ENCODE measurements at regions not wholly inside any gene's neighbourhood (a gene's known extent, or its start where the extent isn't known, plus 50 kb on each side); places are given as distances from the start of the nearest gene placed in this dataset.
A peak's percentile ranks its signal among the peaks of the same experiment; 100 is the strongest.

- peaks cover 35% of the 10 kb centered on the region for H3K4me1 ChIP-seq (ENCODE audit: low read length)
- H3K4me3 ChIP-seq (ENCODE audit: low read length) = peak overlapping the region; percentile 5; the same call in 1 of the 2 replicates
- no peaks in the 10 kb centered on the region for H3K79me2 ChIP-seq (ENCODE audit: low read length)
- peak overlapping the region; percentile 55 for H3K4me2 ChIP-seq (ENCODE audit: low read length)
- peaks cover 3% of the 10 kb centered on the region for H3K36me3 ChIP-seq (replicated peaks; ENCODE audit: low read depth, low read length)
- H3K27me3 ChIP-seq (ENCODE audit: low read depth, low read length) = no peaks in the 10 kb centered on the region
- H2AFZ ChIP-seq (ENCODE audit: low read depth, low read length) = peak overlapping the region; percentile 81
- no peaks in the 10 kb centered on the region for H3K9me3 ChIP-seq (ENCODE audit: insufficient read depth, low read length)
- H3K27ac ChIP-seq (ENCODE audit: low read length) = peak overlapping the region; percentile 65
- no peaks in the 10 kb centered on the region for H4K20me1 ChIP-seq (ENCODE audit: insufficient read depth, low read length)
- TF ChIP-seq EZH2phosphoT487 (IDR thresholded peaks at IDR 0.05; ENCODE audit: low read depth) (no peak), CTCF (IDR thresholded peaks at IDR 0.05; ENCODE audit: low read depth, low read length) (no peak; the same call in 1 of the 2 replicates)
- peak overlapping the region; percentile 53 for H3K9ac ChIP-seq (ENCODE audit: low read length)
These were observed 569.8 kb upstream of the MEX3C start for GRCh38 chr18:51767293-51767692.

GRCh38 chr18:51778115-51778514, 561.9 kb upstream of the DCC start:
- Histone ChIP-seq H3K79me2 (ENCODE audit: low read length) (no peaks in the 10 kb centered on the region), H3K36me3 (replicated peaks; ENCODE audit: low read depth, low read length) (no peaks in the 10 kb centered on the region), H4K20me1 (ENCODE audit: insufficient read depth, low read length) (no peaks in the 10 kb centered on the region), H3K4me2 (ENCODE audit: low read length) (no peak overlapping the region), H3K9me3 (ENCODE audit: insufficient read depth, low read length) (no peaks in the 10 kb centered on the region), H3K4me3 (ENCODE audit: low read length) (no peak overlapping the region), H2AFZ (ENCODE audit: low read depth, low read length) (no peak overlapping the region), H3K4me1 (ENCODE audit: low read length) (peaks cover 14% of the 10 kb centered on the region), H3K27ac (ENCODE audit: low read length) (no peak overlapping the region), H3K27me3 (ENCODE audit: low read depth, low read length) (no peaks in the 10 kb centered on the region), H3K9ac (ENCODE audit: low read length) (no peak overlapping the region)
- no peak for TF ChIP-seq CTCF (IDR thresholded peaks at IDR 0.05; ENCODE audit: low read depth, low read length)
- TF ChIP-seq EZH2phosphoT487 (IDR thresholded peaks at IDR 0.05; ENCODE audit: low read depth) = no peak

GRCh38 chr18:51789871-51790270, 550.1 kb upstream of the DCC start:
- no peaks in the 10 kb centered on the region for H3K4me1 ChIP-seq (ENCODE audit: low read length)
- TF ChIP-seq CTCF (IDR thresholded peaks at IDR 0.05; ENCODE audit: low read depth, low read length) (no peak), EZH2phosphoT487 (IDR thresholded peaks at IDR 0.05; ENCODE audit: low read depth) (no peak)
- no peak overlapping the region for H3K9ac ChIP-seq (ENCODE audit: low read length)
- H3K4me2 ChIP-seq (ENCODE audit: low read length) = no peak overlapping the region
- H4K20me1 ChIP-seq (ENCODE audit: insufficient read depth, low read length) = no peaks in the 10 kb centered on the region
- H3K36me3 ChIP-seq (replicated peaks; ENCODE audit: low read depth, low read length) = no peaks in the 10 kb centered on the region
- no peaks in the 10 kb centered on the region for H3K27me3 ChIP-seq (ENCODE audit: low read depth, low read length)
- no peak overlapping the region for H3K4me3 ChIP-seq (ENCODE audit: low read length)
- no peak overlapping the region for H2AFZ ChIP-seq (ENCODE audit: low read depth, low read length)
- H3K9me3 ChIP-seq (ENCODE audit: insufficient read depth, low read length) = 0 out of 2 replicates have a peak, but pooled peaks cover 9% of the 10 kb centered on the region
- H3K79me2 ChIP-seq (ENCODE audit: low read length) = no peaks in the 10 kb centered on the region
- H3K27ac ChIP-seq (ENCODE audit: low read length) = no peak overlapping the region

- Histone ChIP-seq H3K4me3 (ENCODE audit: low read length) (no peak overlapping the region), H3K4me1 (ENCODE audit: low read length) (no peaks in the 10 kb centered on the region), H3K79me2 (ENCODE audit: low read length) (no peaks in the 10 kb centered on the region), H3K9ac (ENCODE audit: low read length) (no peak overlapping the region), H2AFZ (ENCODE audit: low read depth, low read length) (no peak overlapping the region), H3K4me2 (ENCODE audit: low read length) (no peak overlapping the region), H3K9me3 (ENCODE audit: insufficient read depth, low read length) (peaks cover 11% of the 10 kb centered on the region; the same call in 1 of the 2 replicates), H3K27ac (ENCODE audit: low read length) (no peak overlapping the region), H4K20me1 (ENCODE audit: insufficient read depth, low read length) (no peaks in the 10 kb centered on the region), H3K27me3 (ENCODE audit: low read depth, low read length) (no peaks in the 10 kb centered on the region), H3K36me3 (replicated peaks; ENCODE audit: low read depth, low read length) (peaks cover 3% of the 10 kb centered on the region)
- no peak for TF ChIP-seq EZH2phosphoT487 (IDR thresholded peaks at IDR 0.05; ENCODE audit: low read depth)
- no peak for TF ChIP-seq CTCF (IDR thresholded peaks at IDR 0.05; ENCODE audit: low read depth, low read length)
These were observed 538.5 kb upstream of the DCC start for GRCh38 chr18:51801514-51801913.
